HG02588 (cell line): ENCODE measurements at regions not wholly inside any gene's neighbourhood (a gene's known extent, or its start where the extent isn't known, plus 50 kb on each side); places are given as distances from the start of the nearest gene placed in this dataset.
"Not testable (repeated sequence)": the region's sequence is repeated elsewhere in the genome, so short reads cannot be mapped to it uniquely, and the experiment has no call there.

Experiments used
- ATAC-seq: cut with Tn5 transposase; IDR thresholded peaks from one replicate; pipeline ENCODE4 v1.9.1; 2021; ENCODE audit warnings: mild to moderate bottlenecking, moderate library complexity; ENCODE audit not compliant: unreplicated experiment

GRCh38 chr7:25432807-25433206 is 204.5 kb upstream of the NPVF start:
- no peak for ATAC-seq

GRCh38 chr7:25436413-25436812 is 208.1 kb upstream of the NPVF start:
- ATAC-seq, result no peak

- ATAC-seq, result no peak
Measured at GRCh38 chr7:25437308-25437707, 209.0 kb upstream of the NPVF start.

DNA sequence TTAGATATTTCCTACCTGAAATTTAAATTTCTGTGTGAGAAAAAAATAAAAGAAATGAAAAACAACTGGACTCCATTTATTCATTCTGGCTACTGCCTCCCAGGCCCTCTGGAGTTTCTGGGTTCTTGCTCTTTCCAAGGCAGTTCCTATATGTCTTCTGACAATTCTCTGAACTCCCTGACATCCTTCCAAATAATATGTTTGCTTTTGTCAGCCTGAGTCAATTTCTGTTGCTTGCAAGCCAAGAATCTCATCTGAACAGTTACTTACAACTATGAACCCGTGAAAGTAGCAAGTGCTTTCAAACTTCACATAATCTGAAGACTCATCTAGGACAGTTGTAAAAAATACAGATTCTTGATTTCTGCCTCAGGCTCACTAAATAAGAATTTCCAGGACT is 216.7 kb upstream of the NPVF start:
- ATAC-seq, result no peak

DNA sequence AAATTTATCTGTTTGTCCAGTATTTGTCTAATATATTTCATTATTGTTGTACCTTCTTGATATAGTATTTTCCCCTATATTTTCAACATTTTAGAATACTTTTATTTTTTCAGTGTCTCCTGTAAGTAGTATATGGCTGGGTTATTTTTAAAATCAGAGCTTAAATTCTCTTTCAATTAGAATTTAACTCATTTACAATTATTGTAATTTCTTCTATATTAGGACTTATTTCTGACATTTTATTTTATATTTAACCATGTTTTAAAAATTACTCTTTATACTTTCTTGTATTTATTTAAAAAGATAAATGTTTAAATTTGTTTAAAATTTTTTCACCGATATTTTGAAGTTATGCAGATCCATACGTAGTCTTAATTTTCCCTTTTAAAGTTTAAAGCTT is 220.0 kb upstream of the NPVF start:
- no peak for ATAC-seq

DNA sequence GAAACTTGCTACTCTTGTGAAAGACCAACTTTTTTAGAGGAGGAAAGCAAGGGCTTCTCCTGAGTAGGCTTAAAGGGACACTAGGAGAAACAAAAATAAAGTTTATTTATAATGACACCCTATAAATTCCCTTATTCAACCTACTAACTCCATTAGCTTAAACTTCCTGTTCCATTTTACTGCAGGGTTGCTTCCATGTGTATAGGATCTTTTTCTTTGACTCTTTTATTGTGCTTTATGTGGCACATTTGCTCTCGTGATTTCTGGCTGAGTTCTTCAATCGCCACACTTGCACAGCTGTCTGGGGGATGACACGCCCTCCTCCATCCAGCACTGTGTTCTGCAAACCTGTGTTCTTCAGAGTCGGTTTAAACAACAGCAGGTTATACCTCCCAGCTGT is 225.7 kb upstream of the NPVF start:
- ATAC-seq, result no peak

- no peak for ATAC-seq
Measured at GRCh38 chr7:25454562-25455041, 226.3 kb upstream of the NPVF start.

- ATAC-seq, result no peak
Measured at GRCh38 chr7:25455683-25456251, 227.5 kb upstream of the NPVF start.

GRCh38 chr7:25456467-25457171 is 228.3 kb upstream of the NPVF start:
- ATAC-seq, result no peak

DNA sequence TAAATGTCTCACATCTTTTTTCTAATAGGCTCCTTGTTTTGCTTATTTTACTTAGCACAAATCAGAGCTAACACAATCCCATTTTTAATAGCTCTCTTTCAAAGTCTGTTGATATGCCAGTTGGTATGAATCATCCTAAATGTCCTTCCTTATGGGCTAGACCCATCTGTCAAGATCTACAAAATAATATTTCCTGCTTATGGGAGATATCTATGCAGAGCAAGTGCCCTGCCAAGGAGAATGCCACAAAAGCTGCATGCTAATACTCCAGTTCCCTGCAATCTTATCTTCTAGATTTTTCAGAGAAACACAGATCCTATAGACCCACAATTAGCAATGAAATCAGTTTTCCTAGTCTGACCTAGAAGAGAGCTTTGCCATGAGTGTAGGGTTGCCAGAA is 230.8 kb upstream of the NPVF start:
- ATAC-seq, result no peak

GRCh38 chr7:25460433-25460832 is 232.1 kb upstream of the NPVF start:
- no peak for ATAC-seq

GRCh38 chr7:25469669-25470068 is 241.4 kb upstream of the NPVF start:
- ATAC-seq, result no peak

DNA sequence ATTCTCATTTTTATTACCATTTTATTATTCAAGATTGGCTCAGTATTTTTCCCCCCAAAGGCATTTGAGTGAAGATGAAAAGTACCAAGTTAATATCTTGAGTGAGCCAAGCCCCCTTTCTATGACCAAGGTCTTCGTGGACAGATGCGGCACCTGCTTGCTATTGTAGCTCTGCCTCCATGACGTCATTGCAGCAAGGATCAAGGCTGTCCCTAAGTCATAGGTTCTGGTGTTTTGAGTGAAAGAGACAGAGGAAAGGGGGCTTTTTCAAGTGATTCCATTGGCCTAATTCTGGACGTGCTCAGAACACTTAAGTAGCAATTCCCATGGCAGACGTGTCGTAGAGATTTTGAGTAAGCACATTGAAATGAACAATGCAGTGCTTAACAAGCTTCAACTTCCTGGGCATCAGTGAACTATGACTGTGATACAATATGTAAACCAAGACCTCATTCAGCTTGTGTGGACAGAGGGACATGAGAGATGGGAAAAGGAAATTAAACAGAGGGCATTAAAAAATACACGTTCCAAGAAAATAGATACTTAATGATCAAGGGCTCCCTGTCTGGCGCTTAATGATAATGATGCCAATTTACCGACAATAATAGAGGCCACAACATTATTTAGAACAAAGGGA is 248.7 kb upstream of the NPVF start:
- no peak for ATAC-seq

- ATAC-seq, result not testable (repeated sequence)
Measured at GRCh38 chr7:25478221-25478620, 249.9 kb upstream of the NPVF start.

- ATAC-seq, result no peak
Measured at GRCh38 chr7:25478925-25479324, 250.6 kb upstream of the NPVF start.

- no peak for ATAC-seq
Measured at GRCh38 chr7:25481891-25482290, 253.6 kb upstream of the NPVF start.

- no peak for ATAC-seq
Measured at GRCh38 chr7:25482631-25483030, 254.3 kb upstream of the NPVF start.

DNA sequence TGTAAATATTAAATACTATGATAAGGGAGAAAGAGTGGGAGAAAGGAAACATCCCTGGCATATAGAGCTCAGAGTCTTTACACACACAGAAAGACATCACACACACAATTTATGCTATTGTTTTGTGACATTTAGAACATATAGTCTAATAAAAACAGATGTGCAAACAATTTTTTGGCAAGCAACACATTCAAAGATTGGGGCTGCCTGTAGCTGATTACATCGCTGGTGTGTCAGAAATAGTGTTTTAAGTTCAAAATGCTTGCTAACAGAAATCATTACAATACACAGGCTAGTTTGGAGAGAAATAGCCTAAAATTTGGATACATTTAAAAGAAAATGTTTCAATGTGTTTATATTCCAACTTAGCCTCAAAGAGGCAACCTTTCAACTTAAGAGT is 256.7 kb upstream of the NPVF start:
- ATAC-seq, result no peak

- no peak for ATAC-seq
Measured at GRCh38 chr7:25486656-25487055, 258.4 kb upstream of the NPVF start.

GRCh38 chr7:25493805-25494366 is 265.6 kb upstream of the NPVF start:
- ATAC-seq, result no peak

GRCh38 chr7:25494896-25495295 is 266.6 kb upstream of the NPVF start:
- ATAC-seq, result no peak
